CD8-positive, alpha-beta memory T cell (primary cell): ENCODE measurements at regions not wholly inside any gene's neighbourhood (a gene's known extent, or its start where the extent isn't known, plus 50 kb on each side); places are given as distances from the start of the nearest gene placed in this dataset.
A peak's percentile ranks its signal among the peaks of the same experiment; 100 is the strongest.

Experiments used
- CTCF ChIA-PET: fragments of 350-600 bp; sonication (Branson Sonifier 250); formaldehyde crosslinking; loops from one replicate; lab custom pipeline; 2021; ENCODE audit warnings: antibody characterized with exemption; lab: Charles Lee
- POLR2A ChIA-PET: fragments of 350-600 bp; sonication (Branson Sonifier 250); formaldehyde crosslinking; loops from one replicate; lab custom pipeline; 2021; ENCODE audit warnings: antibody characterized with exemption; lab: Charles Lee
- DNase-seq, 5 donors: peaks; one replicate each; pipeline versions ENCODE4 v3.0.0 to v3.0.0-alpha.2; 2020 to 2022; ENCODE audit warnings: mixed read lengths in 1 of 5
- H3K27ac ChIP-seq: one replicate; pipeline ENCODE4 v1.7.0; 2013; ENCODE audit warnings: low read depth, mild to moderate bottlenecking, low read length, moderate library complexity
- H3K27me3 ChIP-seq: 2 replicates; pipeline ENCODE4 v1.7.0; 2013; ENCODE audit warnings: low read length, mild to moderate bottlenecking; ENCODE audit not compliant: insufficient read depth, poor library complexity, severe bottlenecking
- H3K36me3 ChIP-seq: 2 replicates; pipeline ENCODE4 v1.7.0; 2013; ENCODE audit warnings: mild to moderate bottlenecking, low read length, moderate library complexity; ENCODE audit not compliant: insufficient read depth
- H3K4me1 ChIP-seq: 2 replicates; pipeline ENCODE4 v1.7.0; 2013; ENCODE audit warnings: mild to moderate bottlenecking, low read length, moderate library complexity; ENCODE audit not compliant: insufficient read depth
- H3K4me3 ChIP-seq: 2 replicates; pipeline ENCODE4 v1.7.0; 2013; ENCODE audit warnings: mild to moderate bottlenecking, low read length
- H3K9me3 ChIP-seq: 2 replicates; pipeline ENCODE4 v1.7.0; 2013; ENCODE audit warnings: mild to moderate bottlenecking, low read length
- H3K27ac Mint-ChIP-seq, 8 donors: one replicate each; pipeline ENCODE4 v1.8.0; 2020 to 2021; ENCODE audit warnings: mixed read lengths in 8 of 8, mild to moderate bottlenecking in 6 of 8, inconsistent platforms in 3 of 8, moderate library complexity in 3 of 8
- H3K27me3 Mint-ChIP-seq, 2 donors: one replicate each; pipeline ENCODE4 v1.8.0; 2020 to 2021; ENCODE audit warnings: mixed read lengths in 2 of 2, mild to moderate bottlenecking in 1 of 2, moderate library complexity in 1 of 2
- H3K36me3 Mint-ChIP-seq, 3 donors: one replicate each; pipeline ENCODE4 v1.8.0; 2020 to 2021; ENCODE audit warnings: mixed read lengths in 3 of 3, inconsistent platforms in 1 of 3, mild to moderate bottlenecking in 1 of 3
- H3K4me1 Mint-ChIP-seq, 3 donors: one replicate each; pipeline ENCODE4 v1.8.0; 2020 to 2021; ENCODE audit warnings: mixed read lengths in 3 of 3, inconsistent platforms in 1 of 3, mild to moderate bottlenecking in 1 of 3
- H3K4me3 Mint-ChIP-seq, 7 donors: one replicate each; pipeline ENCODE4 v1.8.0; 2020 to 2021; ENCODE audit warnings: mixed read lengths in 7 of 7, mild to moderate bottlenecking in 6 of 7, moderate library complexity in 4 of 7, inconsistent platforms in 2 of 7
- H3K9me3 Mint-ChIP-seq, 5 donors: one replicate each; pipeline ENCODE4 v1.8.0; 2020 to 2022; ENCODE audit warnings: mixed read lengths in 5 of 5, mild to moderate bottlenecking in 3 of 5, moderate library complexity in 2 of 5, inconsistent platforms in 1 of 5

GRCh38 chr13:22648320-22648801 is 532.4 kb upstream of the SGCG start:
- Histone ChIP-seq H3K36me3 (no peaks in the 10 kb centered on the region), H3K27ac (no peak overlapping the region), H3K27me3 (no peaks in the 10 kb centered on the region), H3K9me3 (no peaks in the 10 kb centered on the region), H3K4me3 (no peak overlapping the region), H3K4me1 (no peaks in the 10 kb centered on the region)
- Mint-ChIP-seq H3K36me3 (no peaks in the 10 kb centered on the region), H3K4me1 (no peaks in the 10 kb centered on the region), H3K27me3 (peaks cover 0 to 1% of the 10 kb centered on the region in 2 donors), H3K4me3 (no peak overlapping the region), H3K9me3 (peaks cover 0 to 2% (median 0%) of the 10 kb centered on the region in 5 donors), H3K27ac (peak overlapping the region in 1 of 8 donors; percentile 33)
- ChIA-PET POLR2A (no interaction called here), CTCF (no interaction called here)
- no peak for DNase-seq

- H3K27me3 Mint-ChIP-seq = peaks cover 0 to 1% of the 10 kb centered on the region in 2 donors
- H3K9me3 Mint-ChIP-seq = peaks cover 0 to 4% (median 0%) of the 10 kb centered on the region in 5 donors
Observed at GRCh38 chr13:22652796-22653195, 528.0 kb upstream of the SGCG start.

GRCh38 chr13:22653866-22654265 is 526.9 kb upstream of the SGCG start:
- H3K27me3 Mint-ChIP-seq = peaks cover 0 to 1% of the 10 kb centered on the region in 2 donors
- no peaks in the 10 kb centered on the region for H3K4me1 ChIP-seq
- H3K9me3 ChIP-seq = no peaks in the 10 kb centered on the region
- ChIA-PET CTCF (no interaction called here), POLR2A (no interaction called here)
- no peak overlapping the region for H3K27ac ChIP-seq
- H3K27ac Mint-ChIP-seq = no peak overlapping the region
- no peak overlapping the region for H3K4me3 Mint-ChIP-seq
- peaks cover 0 to 3% (median 0%) of the 10 kb centered on the region in 5 donors for H3K9me3 Mint-ChIP-seq
- H3K4me1 Mint-ChIP-seq = no peaks in the 10 kb centered on the region
- DNase-seq = no peak
- no peaks in the 10 kb centered on the region for H3K27me3 ChIP-seq
- H3K4me3 ChIP-seq = no peak overlapping the region
- H3K36me3 ChIP-seq = no peaks in the 10 kb centered on the region
- no peaks in the 10 kb centered on the region for H3K36me3 Mint-ChIP-seq

More at GRCh38 chr13:22652796-22653195, 528.0 kb upstream of the SGCG start:
- H3K4me1 ChIP-seq = no peaks in the 10 kb centered on the region
- no peaks in the 10 kb centered on the region for H3K36me3 ChIP-seq
- H3K4me3 ChIP-seq = no peak overlapping the region
- no peak overlapping the region for H3K4me3 Mint-ChIP-seq
- H3K36me3 Mint-ChIP-seq = no peaks in the 10 kb centered on the region
- CTCF ChIA-PET = no interaction called here
- POLR2A ChIA-PET = no interaction called here
- H3K4me1 Mint-ChIP-seq = no peaks in the 10 kb centered on the region
- DNase-seq = no peak
- no peak overlapping the region for H3K27ac ChIP-seq
- H3K27ac Mint-ChIP-seq = no peak overlapping the region
- no peaks in the 10 kb centered on the region for H3K27me3 ChIP-seq
- no peaks in the 10 kb centered on the region for H3K9me3 ChIP-seq

DNA sequence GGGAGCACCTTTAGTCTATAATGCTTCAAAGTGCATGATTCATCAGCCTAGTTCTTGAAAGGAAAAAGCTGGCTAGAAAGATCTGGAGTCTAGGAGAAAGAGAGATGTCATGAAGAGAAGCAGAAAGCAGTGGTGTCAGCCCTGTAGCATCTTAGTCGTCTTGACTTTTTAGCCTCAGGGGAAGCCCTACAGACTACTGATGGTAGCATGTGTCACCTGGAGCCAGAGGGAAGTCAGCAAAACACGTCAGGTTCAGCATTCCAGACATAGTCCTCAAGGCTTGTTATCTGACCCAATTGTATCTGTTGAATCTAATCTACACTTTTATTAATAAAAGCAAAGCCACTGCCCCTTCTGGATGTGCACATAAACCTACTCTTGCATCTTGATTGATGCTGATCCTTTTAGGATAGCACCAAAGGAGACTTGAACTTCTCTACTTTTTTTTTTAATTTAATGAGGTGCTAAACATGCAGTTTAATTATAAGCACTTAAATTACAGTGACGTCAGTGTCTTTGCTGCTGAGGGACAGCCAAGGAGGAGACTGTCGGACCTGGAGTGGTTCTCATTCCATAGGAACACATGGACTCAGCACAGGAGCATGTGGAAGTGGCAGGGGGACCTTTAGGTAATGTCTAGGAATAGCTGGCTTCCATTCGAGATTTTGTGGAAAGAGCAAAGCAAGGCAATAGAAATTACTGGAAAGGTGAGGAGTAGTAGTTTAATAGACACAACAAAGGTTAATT is 525.5 kb upstream of the SGCG start:
- Histone ChIP-seq H3K36me3 (no peaks in the 10 kb centered on the region), H3K27ac (no peak overlapping the region), H3K4me1 (no peaks in the 10 kb centered on the region), H3K4me3 (no peak overlapping the region), H3K9me3 (no peaks in the 10 kb centered on the region), H3K27me3 (no peaks in the 10 kb centered on the region)
- H3K27ac Mint-ChIP-seq = no peak overlapping the region
- peaks cover 0 to 1% of the 10 kb centered on the region in 2 donors for H3K27me3 Mint-ChIP-seq
- H3K4me1 Mint-ChIP-seq = no peaks in the 10 kb centered on the region
- DNase-seq = no peak
- H3K36me3 Mint-ChIP-seq = no peaks in the 10 kb centered on the region
- ChIA-PET CTCF (no interaction called here), POLR2A (no interaction called here)
- H3K4me3 Mint-ChIP-seq = no peak overlapping the region
- peaks cover 0 to 3% (median 0%) of the 10 kb centered on the region in 5 donors for H3K9me3 Mint-ChIP-seq

DNA sequence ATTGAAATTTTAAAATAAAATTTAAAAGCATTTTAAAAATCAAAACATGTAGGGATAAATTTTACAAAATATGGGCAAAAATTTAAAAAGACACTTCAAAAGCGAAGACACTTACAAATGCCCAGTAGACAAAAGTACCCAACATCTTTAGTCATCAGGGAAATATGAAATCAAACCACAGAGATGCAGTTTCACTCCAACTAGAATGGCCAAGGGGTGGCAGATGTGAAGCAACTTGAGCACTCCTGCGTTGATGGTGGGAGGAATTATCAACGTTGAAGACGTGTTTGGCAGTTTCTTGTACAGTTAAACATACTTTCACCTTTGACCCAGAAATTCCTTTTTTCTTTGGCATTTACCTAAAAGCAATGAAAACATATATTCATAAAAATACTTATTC is 518.0 kb upstream of the SGCG start:
- Histone ChIP-seq H3K27me3 (no peaks in the 10 kb centered on the region), H3K4me3 (no peak overlapping the region), H3K27ac (no peak overlapping the region), H3K9me3 (no peaks in the 10 kb centered on the region), H3K36me3 (no peaks in the 10 kb centered on the region), H3K4me1 (no peaks in the 10 kb centered on the region)
- no peaks in the 10 kb centered on the region for H3K4me1 Mint-ChIP-seq
- H3K27ac Mint-ChIP-seq = no peak overlapping the region
- no peak for DNase-seq
- no peak overlapping the region for H3K4me3 Mint-ChIP-seq
- H3K27me3 Mint-ChIP-seq = no peaks in the 10 kb centered on the region
- H3K36me3 Mint-ChIP-seq = no peaks in the 10 kb centered on the region
- CTCF ChIA-PET = no interaction called here
- POLR2A ChIA-PET = no interaction called here
- peaks cover 0 to 2% (median 0%) of the 10 kb centered on the region in 5 donors for H3K9me3 Mint-ChIP-seq

DNA sequence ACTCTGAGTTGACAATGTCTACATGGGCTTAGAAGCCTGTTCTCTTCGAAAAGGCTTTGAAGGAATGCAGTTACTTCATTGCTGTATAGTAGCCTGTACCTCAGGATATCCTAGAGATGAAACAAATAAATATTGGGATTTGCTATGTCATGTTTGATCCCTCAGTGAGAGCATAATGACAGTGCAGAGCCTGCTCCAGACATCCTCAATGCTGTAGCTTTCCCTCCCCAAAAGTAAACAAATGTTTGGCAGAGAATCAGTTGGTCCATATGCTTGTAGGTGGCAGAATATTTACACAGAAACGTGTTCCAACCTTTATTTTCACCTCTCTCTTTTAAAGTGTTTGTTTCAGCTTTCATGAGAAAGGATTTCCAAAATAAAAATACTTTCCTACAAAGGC is 515.3 kb upstream of the SGCG start:
- no peak overlapping the region for H3K27ac Mint-ChIP-seq

GRCh38 chr13:22690756-22691155 is 490.0 kb upstream of the SGCG start:
- H3K36me3 ChIP-seq = no peaks in the 10 kb centered on the region
- H3K36me3 Mint-ChIP-seq = no peaks in the 10 kb centered on the region
- no peaks in the 10 kb centered on the region for H3K4me1 Mint-ChIP-seq
- no peak overlapping the region for H3K27ac Mint-ChIP-seq
- H3K9me3 ChIP-seq = peaks cover 5% of the 10 kb centered on the region
- DNase-seq = no peak
- no peaks in the 10 kb centered on the region for H3K27me3 ChIP-seq
- no peak overlapping the region for H3K4me3 ChIP-seq
- H3K27ac ChIP-seq = no peak overlapping the region
- POLR2A ChIA-PET = no interaction called here
- no peaks in the 10 kb centered on the region for H3K4me1 ChIP-seq
- H3K9me3 Mint-ChIP-seq = peaks cover 6 to 22% (median 16%) of the 10 kb centered on the region in 5 donors
- no peak overlapping the region for H3K4me3 Mint-ChIP-seq
- CTCF ChIA-PET = no interaction called here
- H3K27me3 Mint-ChIP-seq = no peaks in the 10 kb centered on the region

More for the DNA sequence above, 515.3 kb upstream of the SGCG start:
- no peak for DNase-seq
- no peaks in the 10 kb centered on the region for H3K36me3 ChIP-seq
- H3K4me3 ChIP-seq = no peak overlapping the region
- Mint-ChIP-seq H3K9me3 (peaks cover 0 to 2% (median 0%) of the 10 kb centered on the region in 5 donors), H3K4me3 (no peak overlapping the region), H3K4me1 (no peaks in the 10 kb centered on the region), H3K27me3 (no peaks in the 10 kb centered on the region), H3K36me3 (no peaks in the 10 kb centered on the region)
- H3K27ac ChIP-seq = no peak overlapping the region
- H3K4me1 ChIP-seq = no peaks in the 10 kb centered on the region
- ChIA-PET CTCF (no interaction called here), POLR2A (no interaction called here)
- no peaks in the 10 kb centered on the region for H3K9me3 ChIP-seq
- H3K27me3 ChIP-seq = no peaks in the 10 kb centered on the region

GRCh38 chr13:22693691-22694090 is 487.1 kb upstream of the SGCG start:
- H3K9me3 Mint-ChIP-seq = peaks cover 7 to 23% (median 13%) of the 10 kb centered on the region in 5 donors
- Histone ChIP-seq H3K4me3 (no peak overlapping the region), H3K4me1 (no peaks in the 10 kb centered on the region), H3K9me3 (peaks cover 5% of the 10 kb centered on the region), H3K27ac (no peak overlapping the region), H3K36me3 (no peaks in the 10 kb centered on the region), H3K27me3 (no peaks in the 10 kb centered on the region)
- H3K4me3 Mint-ChIP-seq = no peak overlapping the region
- ChIA-PET CTCF (no interaction called here), POLR2A (no interaction called here)
- no peaks in the 10 kb centered on the region for H3K36me3 Mint-ChIP-seq
- peaks cover 0 to 2% of the 10 kb centered on the region in 2 donors for H3K27me3 Mint-ChIP-seq
- H3K4me1 Mint-ChIP-seq = no peaks in the 10 kb centered on the region
- no peak for DNase-seq
- no peak overlapping the region for H3K27ac Mint-ChIP-seq
